SU-DHL-6 (cell line): ENCODE measurements at regions not wholly inside any gene's neighbourhood (a gene's known extent, or its start where the extent isn't known, plus 50 kb on each side); places are given as distances from the start of the nearest gene placed in this dataset.

ENCODE experiments used
- EZH2phosphoT487 ChIP-seq: fragments of 200-600 bp; sonication (generic), shearing (Covaris generic); conservative IDR thresholded peaks from 2 replicates; pipeline ENCODE4 v1.6.1; 2018; ENCODE audit warnings: mild to moderate bottlenecking, antibody characterized with exemption, low read length, moderate library complexity, mixed read lengths
- TF ChIP-seq, protein P1 (sequence below): fragments of 200-600 bp; sonication (generic); IDR thresholded peaks from one replicate; pipeline ENCODE4 v1.5.1; 2017; ENCODE audit warnings: antibody characterized with exemption, mild to moderate bottlenecking, low read length, moderate library complexity; ENCODE audit not compliant: insufficient read depth, poor library complexity, severe bottlenecking

GRCh38 chr1:82179131-82179530 is 378.4 kb downstream of the ADGRL2 start:
- TF ChIP-seq, protein P1, sequence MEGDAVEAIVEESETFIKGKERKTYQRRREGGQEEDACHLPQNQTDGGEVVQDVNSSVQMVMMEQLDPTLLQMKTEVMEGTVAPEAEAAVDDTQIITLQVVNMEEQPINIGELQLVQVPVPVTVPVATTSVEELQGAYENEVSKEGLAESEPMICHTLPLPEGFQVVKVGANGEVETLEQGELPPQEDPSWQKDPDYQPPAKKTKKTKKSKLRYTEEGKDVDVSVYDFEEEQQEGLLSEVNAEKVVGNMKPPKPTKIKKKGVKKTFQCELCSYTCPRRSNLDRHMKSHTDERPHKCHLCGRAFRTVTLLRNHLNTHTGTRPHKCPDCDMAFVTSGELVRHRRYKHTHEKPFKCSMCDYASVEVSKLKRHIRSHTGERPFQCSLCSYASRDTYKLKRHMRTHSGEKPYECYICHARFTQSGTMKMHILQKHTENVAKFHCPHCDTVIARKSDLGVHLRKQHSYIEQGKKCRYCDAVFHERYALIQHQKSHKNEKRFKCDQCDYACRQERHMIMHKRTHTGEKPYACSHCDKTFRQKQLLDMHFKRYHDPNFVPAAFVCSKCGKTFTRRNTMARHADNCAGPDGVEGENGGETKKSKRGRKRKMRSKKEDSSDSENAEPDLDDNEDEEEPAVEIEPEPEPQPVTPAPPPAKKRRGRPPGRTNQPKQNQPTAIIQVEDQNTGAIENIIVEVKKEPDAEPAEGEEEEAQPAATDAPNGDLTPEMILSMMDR = no peak
- TF ChIP-seq EZH2phosphoT487 = no peak
